ENCODE measurements at regions not wholly inside any gene's neighbourhood (a gene's known extent, or its start where the extent isn't known, plus 50 kb on each side); places are given as distances from the start of the nearest gene placed in this dataset.
"Not testable (repeated sequence)": the region's sequence is repeated elsewhere in the genome, so short reads cannot be mapped to it uniquely, and the experiment has no call there.

DNA sequence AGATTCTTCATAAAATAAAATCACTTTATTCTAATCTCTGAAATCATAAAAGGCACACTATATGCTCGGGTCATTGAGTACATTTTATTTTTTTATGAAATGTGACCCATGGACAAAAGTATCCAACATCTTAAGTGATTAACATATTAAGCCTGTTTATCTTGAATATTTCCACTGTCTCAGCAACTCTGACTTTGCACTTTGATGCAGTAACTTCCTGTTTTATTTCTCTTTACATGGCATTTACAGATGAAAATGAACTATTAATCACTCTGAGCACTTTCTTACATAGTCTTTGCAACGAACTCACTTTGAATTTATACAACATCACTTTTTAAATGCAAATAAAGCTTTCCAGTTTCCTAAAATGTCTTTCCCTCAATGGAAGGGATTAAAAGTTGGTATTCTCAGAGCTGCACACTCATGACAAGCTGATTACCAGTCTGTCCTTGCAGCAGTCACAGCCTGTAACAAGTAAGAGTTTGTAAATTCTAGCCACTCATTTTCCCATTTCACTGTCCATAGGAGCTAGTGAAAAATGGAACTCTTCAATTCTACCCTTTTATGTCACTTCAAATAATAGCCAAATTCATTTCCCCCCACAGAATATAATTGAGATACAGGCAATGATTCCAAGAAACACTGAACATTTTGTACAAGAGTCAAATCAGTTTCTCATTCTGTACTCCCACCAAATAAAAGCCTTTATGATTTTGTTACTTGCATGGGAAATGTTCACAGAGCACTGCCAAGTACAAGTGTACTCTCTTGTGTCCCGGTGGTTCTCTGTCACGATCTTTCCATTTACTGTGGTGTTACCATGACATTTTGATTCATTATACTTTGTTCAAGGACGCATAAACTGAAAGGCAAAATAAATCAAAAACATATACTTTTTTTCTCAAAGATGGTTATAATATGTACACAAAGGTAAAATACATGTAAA, 1968.9 kb downstream of the PCDH9 start:
- DNase-seq (ENCODE audit: low read depth), result no peak
- H3K4me3 ChIP-seq (ENCODE audit: control insufficient read depth, low read depth, low read length), result no peak overlapping the region
- TF ChIP-seq CTCF (conservative IDR thresholded peaks at IDR 0.05; ENCODE audit: control insufficient read depth, insufficient read depth, low read depth, low read length), result no peak

GRCh38 chr13:65240773-65241172, 1989.4 kb downstream of the PCDH9 start:
- no peak for DNase-seq (ENCODE audit: low read depth)
- H3K4me3 ChIP-seq (ENCODE audit: control insufficient read depth, low read depth, low read length), result no peak overlapping the region
- TF ChIP-seq CTCF (conservative IDR thresholded peaks at IDR 0.05; ENCODE audit: control insufficient read depth, insufficient read depth, low read depth, low read length), result no peak

DNA sequence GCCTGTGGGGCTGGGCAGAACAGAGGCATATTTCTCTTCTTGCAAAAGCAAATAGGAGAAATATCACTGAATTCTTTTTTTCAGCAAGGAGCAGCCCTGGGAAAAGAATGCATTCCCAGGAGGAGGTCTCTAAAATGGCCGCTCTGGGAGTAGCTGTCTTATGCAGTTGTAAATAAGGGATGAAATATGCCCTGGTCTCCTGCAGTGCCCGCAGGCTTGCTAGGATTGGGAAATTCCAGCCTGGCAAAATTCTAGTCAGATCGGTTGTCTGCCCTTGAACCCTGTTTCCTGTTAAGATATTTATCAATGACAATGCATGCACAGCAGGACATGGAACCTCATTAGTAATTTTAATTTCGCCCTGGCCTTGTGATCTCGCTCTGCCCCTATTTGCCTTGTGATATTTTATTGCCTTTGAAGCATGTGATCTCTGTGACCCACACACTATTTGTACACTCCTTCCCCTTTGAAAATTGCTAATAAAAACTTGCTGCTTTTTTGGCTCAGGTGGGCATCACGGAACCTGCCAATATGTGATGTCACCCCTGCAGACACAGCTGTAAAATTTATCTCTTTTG, 1993.2 kb downstream of the PCDH9 start:
- no peak for DNase-seq (ENCODE audit: low read depth)
- H3K4me3 ChIP-seq (ENCODE audit: control insufficient read depth, low read depth, low read length), result no peak overlapping the region
- no peak for TF ChIP-seq CTCF (conservative IDR thresholded peaks at IDR 0.05; ENCODE audit: control insufficient read depth, insufficient read depth, low read depth, low read length)

- no peak overlapping the region for H3K4me3 ChIP-seq (ENCODE audit: control insufficient read depth, low read depth, low read length)
- no peak for DNase-seq (ENCODE audit: low read depth)
- TF ChIP-seq CTCF (conservative IDR thresholded peaks at IDR 0.05; ENCODE audit: control insufficient read depth, insufficient read depth, low read depth, low read length), result no peak
Observed at GRCh38 chr13:65217471-65217995, 2012.6 kb downstream of the PCDH9 start.

- H3K4me3 ChIP-seq (ENCODE audit: control insufficient read depth, low read depth, low read length), result not testable (repeated sequence)
Observed at GRCh38 chr13:65202845-65203244, 2027.3 kb downstream of the PCDH9 start.

GRCh38 chr13:65188721-65189120, 2041.4 kb downstream of the PCDH9 start:
- no peak overlapping the region for H3K4me3 ChIP-seq (ENCODE audit: control insufficient read depth, low read depth, low read length)
- DNase-seq (ENCODE audit: low read depth), result no peak
- TF ChIP-seq CTCF (conservative IDR thresholded peaks at IDR 0.05; ENCODE audit: control insufficient read depth, insufficient read depth, low read depth, low read length), result no peak

More at GRCh38 chr13:65202845-65203244, 2027.3 kb downstream of the PCDH9 start:
- DNase-seq (ENCODE audit: low read depth), result not testable (repeated sequence)

DNA sequence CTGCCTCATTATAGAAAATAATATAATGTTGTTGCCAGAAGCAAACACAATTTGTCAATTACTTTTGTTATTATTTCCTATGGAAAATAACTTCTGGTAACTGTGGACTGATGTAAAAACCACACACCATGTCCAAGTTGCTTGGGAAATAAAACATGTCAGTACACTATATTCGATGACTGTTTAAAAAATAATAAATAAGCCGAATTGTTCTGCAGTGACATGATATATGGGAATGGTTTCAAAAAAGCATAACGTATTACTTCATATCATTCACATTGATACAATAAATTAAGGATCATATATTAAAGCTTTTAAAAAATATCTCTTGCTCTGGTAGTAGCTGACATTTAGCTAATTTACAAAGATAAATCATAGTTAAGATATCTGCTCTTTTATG, 2062.1 kb downstream of the PCDH9 start:
- DNase-seq (ENCODE audit: low read depth), result no peak
- no peak overlapping the region for H3K4me3 ChIP-seq (ENCODE audit: control insufficient read depth, low read depth, low read length)
- TF ChIP-seq CTCF (conservative IDR thresholded peaks at IDR 0.05; ENCODE audit: control insufficient read depth, insufficient read depth, low read depth, low read length), result no peak

All from fibroblast of mammary gland (primary cell).